GM19468 (cell line): ENCODE measurements at regions not wholly inside any gene's neighbourhood (a gene's known extent, or its start where the extent isn't known, plus 50 kb on each side); places are given as distances from the start of the nearest gene placed in this dataset.
"Not testable (repeated sequence)": the region's sequence is repeated elsewhere in the genome, so short reads cannot be mapped to it uniquely, and the experiment has no call there.

Experiments
- ATAC-seq: cut with Tn5 transposase; IDR thresholded peaks from one replicate; pipeline ENCODE4 v1.9.1; 2021; ENCODE audit warnings: mild to moderate bottlenecking, moderate library complexity, moderate number of reproducible peaks; ENCODE audit not compliant: unreplicated experiment; ENCODE audit errors: extremely low read depth

GRCh38 chr17:34024806-34025551 lies 230.1 kb upstream of the CCL2 start:
- ATAC-seq: no peak

- not testable (repeated sequence) for ATAC-seq
Observed at GRCh38 chr17:34030601-34031000, 224.5 kb upstream of the CCL2 start.

- not testable (repeated sequence) for ATAC-seq
Observed at GRCh38 chr17:34032305-34032704, 222.8 kb upstream of the CCL2 start.

- ATAC-seq: not testable (repeated sequence)
Observed at GRCh38 chr17:34038786-34039185, 216.3 kb upstream of the CCL2 start.

- ATAC-seq: not testable (repeated sequence)
Observed at GRCh38 chr17:34039213-34039612, 215.9 kb upstream of the CCL2 start.

GRCh38 chr17:34039759-34040555 lies 215.1 kb upstream of the CCL2 start:
- not testable (repeated sequence) for ATAC-seq

GRCh38 chr17:34045990-34046389 lies 209.1 kb upstream of the CCL2 start:
- ATAC-seq: no peak

GRCh38 chr17:34051046-34051445 lies 204.0 kb upstream of the CCL2 start:
- ATAC-seq: no peak

GRCh38 chr17:34054495-34054894 lies 200.6 kb upstream of the CCL2 start:
- ATAC-seq: no peak

- ATAC-seq: no peak
Observed at GRCh38 chr17:34055606-34056005, 199.5 kb upstream of the CCL2 start.

GRCh38 chr17:34059423-34060220 lies 195.5 kb upstream of the CCL2 start:
- no peak for ATAC-seq

- no peak for ATAC-seq
Observed at GRCh38 chr17:34066528-34066927, 188.6 kb upstream of the CCL2 start.

- no peak for ATAC-seq
Observed at GRCh38 chr17:34067011-34067410, 188.1 kb upstream of the CCL2 start.

GRCh38 chr17:34068571-34068970 lies 186.5 kb upstream of the CCL2 start:
- ATAC-seq: no peak

- no peak for ATAC-seq
Observed at GRCh38 chr17:34070712-34071111, 184.4 kb upstream of the CCL2 start.

- no peak for ATAC-seq
Observed at GRCh38 chr17:34071886-34072420, 183.1 kb upstream of the CCL2 start.

GRCh38 chr17:34075076-34075475 lies 180.0 kb upstream of the CCL2 start:
- ATAC-seq: no peak

- ATAC-seq: no peak
Observed at GRCh38 chr17:34076743-34077631, 178.1 kb upstream of the CCL2 start.

- ATAC-seq: no peak
Observed at GRCh38 chr17:34081269-34081668, 173.8 kb upstream of the CCL2 start.
